ENCODE measurements at regions not wholly inside any gene's neighbourhood (a gene's known extent, or its start where the extent isn't known, plus 50 kb on each side); places are given as distances from the start of the nearest gene placed in this dataset.

DNA sequence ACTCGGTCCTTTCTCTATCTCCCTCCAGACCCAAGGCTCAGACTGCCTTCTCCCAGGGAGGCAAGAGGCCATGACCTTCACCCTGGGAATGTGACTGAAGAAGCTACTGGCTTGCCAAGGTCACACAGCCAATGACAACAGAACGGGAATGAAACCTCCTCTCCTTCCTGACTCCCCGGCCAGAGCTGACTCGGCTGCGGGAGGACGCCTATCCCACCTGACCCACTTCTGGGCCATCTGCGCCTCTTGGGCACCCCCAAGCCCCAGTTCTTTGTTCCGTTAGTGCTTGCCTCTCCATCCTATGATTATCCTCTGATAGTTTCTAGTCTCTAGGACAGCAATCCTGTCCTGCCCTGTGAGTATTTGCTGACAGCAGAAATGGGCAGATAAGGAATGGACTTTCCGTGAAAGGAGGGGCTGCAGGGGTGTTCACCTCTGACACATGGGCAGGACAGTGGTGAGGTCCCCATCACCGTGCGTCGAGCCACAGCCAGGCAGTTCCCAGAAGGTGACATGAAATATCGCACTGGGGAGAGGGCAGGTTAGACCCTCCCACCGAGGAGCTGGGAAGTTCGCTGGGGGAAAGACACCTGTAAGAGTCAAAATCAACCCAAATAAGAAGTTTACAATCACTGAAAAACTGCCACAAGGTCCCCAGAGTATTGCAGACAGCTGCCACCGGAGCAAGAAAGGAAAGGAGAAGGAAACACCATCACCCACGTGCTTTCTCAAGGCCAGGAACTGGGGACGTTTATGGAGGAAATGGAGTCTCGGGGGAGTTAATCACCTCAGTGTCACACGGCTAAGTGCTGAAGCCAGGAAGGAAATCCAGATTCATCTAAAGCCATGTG is 63.0 kb downstream of the INSIG1 start:
- no peak for DNase-seq

DNA sequence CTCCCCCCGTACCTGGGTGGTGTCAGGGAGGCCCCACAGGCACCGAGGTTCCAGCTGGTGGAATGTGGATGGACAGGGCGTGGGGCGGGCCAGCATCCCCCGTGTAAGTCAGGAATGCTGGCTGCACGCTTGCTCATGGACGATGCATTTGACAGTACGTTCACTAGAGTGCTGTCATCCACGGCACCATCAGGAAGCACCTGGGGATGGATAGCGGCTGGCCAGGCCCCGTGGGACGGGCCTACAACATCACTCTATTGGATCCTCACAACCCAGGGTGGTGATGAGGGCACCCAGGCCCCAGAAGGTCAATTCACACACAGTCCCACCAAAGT is 63.6 kb downstream of the INSIG1 start:
- no peak for DNase-seq

DNA sequence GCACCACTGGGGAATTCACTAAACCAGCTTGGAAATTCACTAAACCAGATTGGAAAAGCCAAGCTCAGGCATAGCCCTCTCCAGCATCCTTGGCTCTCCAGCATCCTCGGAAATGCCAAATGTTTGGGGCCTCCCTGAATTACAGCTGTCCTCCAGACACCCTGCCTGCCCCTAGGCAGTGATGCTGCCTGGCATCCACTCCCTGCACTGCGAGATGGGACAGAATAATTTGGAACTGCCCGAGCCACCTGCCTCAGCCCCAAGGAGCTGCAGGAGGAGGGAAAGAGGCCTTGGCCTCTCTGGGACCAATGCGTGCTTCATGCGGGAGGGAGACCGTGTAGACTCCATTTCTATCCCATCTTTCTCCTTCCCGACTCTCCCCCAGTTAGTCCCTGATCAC is 64.3 kb downstream of the INSIG1 start:
- DNase-seq, result no peak

DNA sequence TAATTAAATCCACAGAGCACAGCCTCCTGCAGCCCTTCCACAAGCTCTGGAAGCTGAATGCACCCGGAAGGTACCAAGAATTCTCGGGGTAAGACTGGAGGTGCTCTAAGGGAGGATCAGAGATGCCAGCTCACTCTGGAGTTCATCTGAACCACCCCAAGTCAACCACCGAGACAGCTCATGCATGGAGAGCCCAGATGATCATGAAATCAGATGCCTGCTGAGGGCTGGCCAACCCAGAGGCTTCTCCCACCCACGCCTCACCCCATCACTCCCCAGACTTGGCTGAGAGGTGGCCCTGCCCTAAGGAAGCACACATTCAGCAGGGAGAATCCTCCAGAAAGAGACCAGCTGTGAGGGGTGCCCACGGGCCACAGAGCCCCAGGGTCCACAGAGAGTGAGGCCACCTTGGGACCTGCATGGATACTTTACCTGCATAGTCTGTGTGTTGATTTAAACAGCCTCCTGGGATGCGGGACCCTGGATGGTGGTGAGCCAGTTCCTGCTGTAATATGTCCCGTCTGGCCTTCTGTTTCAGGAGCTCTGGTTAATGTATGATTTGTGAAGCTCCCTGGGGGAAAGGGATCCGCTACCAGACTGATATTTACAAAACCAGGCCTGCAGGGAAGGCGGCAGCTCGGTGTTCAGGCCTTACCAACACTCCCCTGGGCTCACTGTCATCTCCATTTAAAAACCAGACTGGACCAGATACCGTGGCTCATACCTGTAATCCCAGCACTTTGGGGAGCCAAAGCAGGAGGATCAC is 64.9 kb downstream of the INSIG1 start:
- no peak for DNase-seq

- no peak for DNase-seq
These were observed 65.5 kb downstream of the INSIG1 start for GRCh38 chr7:155363146-155363539.

- DNase-seq, result no peak
These were observed 66.3 kb downstream of the INSIG1 start for GRCh38 chr7:155363852-155364600.

DNA sequence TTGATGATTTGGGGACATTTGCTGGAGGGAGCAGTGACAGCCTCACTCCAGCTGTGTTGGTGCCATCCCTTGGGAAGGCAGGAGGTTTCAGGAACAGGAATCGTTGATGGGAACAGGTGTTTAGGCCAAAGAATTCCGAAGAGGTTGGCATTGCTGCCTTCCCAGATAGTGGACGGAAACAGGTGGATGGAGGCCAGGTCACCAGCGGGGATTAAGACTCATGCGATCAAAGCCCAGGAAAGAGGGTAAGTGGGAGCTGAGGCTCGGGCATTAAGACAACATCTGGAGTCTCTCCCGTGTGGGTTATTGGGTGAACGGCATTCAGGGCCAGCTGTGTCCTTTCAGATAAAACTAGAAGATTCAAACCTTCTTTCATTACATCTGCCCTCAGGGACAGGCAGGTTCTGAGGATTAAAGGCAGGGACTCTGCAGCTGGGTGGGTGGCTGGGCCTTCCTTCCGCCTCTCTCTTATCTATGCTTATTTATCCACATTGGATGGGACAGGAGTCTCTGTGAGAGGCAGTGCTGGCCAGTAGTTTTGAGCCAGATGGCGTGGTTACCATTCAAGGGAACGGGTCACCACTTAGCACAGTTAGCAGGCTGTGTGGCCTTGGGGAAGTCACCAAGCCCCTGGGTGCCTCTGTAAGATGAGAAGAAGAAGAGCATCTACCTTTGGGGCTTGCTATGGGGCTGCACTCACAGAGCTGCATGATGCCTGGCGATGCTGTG is 67.6 kb downstream of the INSIG1 start:
- DNase-seq, result no peak

DNA sequence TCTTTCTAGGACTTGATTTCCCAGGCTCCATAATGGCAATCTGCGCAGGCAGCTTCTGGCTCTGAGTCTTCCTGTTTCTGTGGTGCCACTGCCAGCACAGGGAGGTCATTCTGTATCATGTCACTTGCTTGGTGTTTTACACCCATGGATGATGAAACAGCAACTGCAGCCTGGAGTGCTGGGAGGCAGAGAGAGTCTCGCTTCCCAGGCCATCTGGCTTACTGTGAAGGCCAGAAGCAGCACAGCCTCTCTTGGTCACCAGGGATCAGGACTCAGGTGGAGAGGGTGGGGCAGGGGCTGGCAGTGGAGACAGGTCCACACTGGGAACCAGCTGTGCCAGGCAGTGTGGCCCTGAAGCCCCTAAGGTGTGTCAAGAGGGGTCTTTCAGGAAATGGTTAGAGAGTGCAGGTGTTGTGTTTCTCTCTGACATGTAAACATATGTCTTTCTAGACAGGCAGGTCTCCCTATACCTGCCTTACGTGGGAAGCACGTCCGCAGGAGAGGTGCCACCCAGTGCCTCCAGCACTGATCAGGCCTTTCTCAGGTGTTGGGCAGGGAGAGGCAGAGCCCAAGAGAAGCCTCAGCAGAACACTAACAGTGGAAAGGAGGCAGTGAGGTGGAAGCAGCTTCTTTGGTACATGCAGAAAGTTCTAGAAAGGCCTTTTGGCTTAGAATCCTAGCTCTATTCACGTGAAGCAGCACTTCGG is 71.4 kb downstream of the INSIG1 start:
- DNase-seq, result no peak

GRCh38 chr7:155369766-155370165 is 72.1 kb downstream of the INSIG1 start:
- no peak for DNase-seq

DNA sequence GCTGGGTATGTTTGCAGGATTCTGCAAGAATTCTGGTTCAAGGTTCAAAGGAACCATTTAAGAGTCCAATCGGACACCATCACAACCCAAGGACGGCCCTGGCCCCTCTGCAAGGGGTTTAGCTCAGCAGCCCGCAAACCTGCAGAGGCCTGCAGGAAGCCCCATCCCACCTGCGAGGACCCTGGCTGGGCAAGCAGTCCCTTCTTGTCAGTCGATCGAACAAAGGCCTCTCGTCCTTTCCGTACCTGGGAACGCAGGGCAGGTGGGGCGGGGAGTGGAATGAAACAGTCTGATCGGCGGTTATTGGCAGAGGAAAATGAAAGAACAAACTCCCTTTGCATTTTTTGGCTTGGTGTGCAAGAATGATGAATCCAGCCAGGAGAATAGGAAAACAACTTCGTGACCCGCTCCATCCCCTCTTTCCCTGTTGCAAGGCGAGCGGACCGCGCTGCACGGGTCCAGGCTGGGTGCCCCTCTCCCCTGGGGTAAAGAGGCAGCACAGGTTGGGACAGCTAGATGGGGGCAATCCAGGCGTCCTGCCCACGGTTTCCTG is 73.7 kb downstream of the INSIG1 start:
- DNase-seq, result no peak

DNA sequence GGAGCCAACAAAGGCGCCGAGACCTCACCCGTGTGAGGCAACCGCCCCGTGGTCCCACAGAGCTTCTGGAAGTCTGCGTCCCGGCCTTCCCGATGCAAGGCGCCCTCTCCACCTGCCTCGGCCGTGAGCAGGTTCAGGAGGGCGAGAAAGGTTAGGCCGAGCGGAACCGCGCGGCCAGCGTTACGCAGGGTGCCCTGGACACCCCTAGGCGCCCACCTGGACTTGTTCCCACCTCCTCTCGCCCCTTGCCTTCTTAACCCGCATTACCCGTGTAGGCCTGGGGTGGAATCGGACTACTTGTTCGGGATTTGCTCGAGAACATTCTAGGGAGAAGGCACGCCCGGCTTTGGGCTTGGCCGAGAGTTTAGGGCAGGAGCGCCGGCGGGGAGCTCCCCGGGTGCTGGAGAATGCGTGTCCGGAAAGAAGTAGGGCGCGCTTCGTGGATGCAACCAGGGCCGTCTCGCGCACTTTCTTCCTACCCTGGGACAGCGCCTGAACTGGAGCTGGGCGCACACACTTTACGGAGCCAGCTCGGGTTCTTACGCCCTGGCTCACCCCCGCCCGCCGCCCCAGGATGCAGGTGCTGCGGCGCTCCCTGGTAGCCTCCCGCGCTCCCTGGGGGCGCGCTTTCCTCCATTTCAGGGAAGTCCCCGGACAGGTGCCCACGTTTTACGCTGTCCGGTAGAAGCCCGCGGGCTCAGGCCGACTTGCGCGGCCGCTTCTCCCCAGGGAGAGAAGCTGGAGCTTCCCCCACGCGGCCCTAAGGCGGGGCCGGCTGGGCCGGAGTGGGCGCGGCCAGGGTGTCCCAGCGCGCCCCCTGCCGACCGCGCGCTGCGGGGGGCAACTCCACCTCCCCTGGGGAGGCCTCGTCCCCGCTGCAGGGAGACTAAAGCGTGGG is 74.5 kb downstream of the INSIG1 start:
- DNase-seq, result no peak

GRCh38 chr7:155372782-155373358 is 75.2 kb downstream of the INSIG1 start:
- no peak for DNase-seq

- no peak for DNase-seq
These were observed 75.9 kb downstream of the INSIG1 start for GRCh38 chr7:155373359-155374273.

- no peak for DNase-seq
These were observed 76.9 kb downstream of the INSIG1 start for GRCh38 chr7:155374276-155375252.

- no peak for DNase-seq
These were observed 77.9 kb downstream of the INSIG1 start for GRCh38 chr7:155375337-155376277.

GRCh38 chr7:155377071-155377837 is 79.6 kb downstream of the INSIG1 start:
- DNase-seq, result no peak
